Stimulated activated CD4-positive, alpha-beta T cell treated with anti-CD3 and anti-CD28 coated beads, Interleukin-1b, Interleukin-23, amount 100 ng/mL, for 1 hour (primary cell): ENCODE measurements at regions not wholly inside any gene's neighbourhood (a gene's known extent, or its start where the extent isn't known, plus 50 kb on each side); places are given as distances from the start of the nearest gene placed in this dataset.

Experiments used
- DNase-seq, 2 donors: peaks; one replicate each; pipeline ENCODE4 v3.0.0-alpha.2; 2020; ENCODE audit warnings: low read depth in 2 of 2

- no peak for DNase-seq
Measured at GRCh38 chr14:101706509-101707067, 54.9 kb upstream of the PPP2R5C start.

- peak in 1 of 2 donors; percentile 17 for DNase-seq
Measured at GRCh38 chr14:101707068-101707842, 54.3 kb upstream of the PPP2R5C start.

GRCh38 chr14:101707863-101708620 lies 53.5 kb upstream of the PPP2R5C start:
- no peak for DNase-seq

GRCh38 chr14:101708853-101709532 lies 52.5 kb upstream of the PPP2R5C start:
- no peak for DNase-seq

- no peak for DNase-seq
Measured at GRCh38 chr14:101709533-101709881, 52.0 kb upstream of the PPP2R5C start.

GRCh38 chr14:101709962-101710931 lies 51.3 kb upstream of the PPP2R5C start:
- DNase-seq = no peak

- no peak for DNase-seq
Measured at GRCh38 chr14:101711041-101711856, 50.3 kb upstream of the PPP2R5C start.
